Dendritic cell treated with granulocyte-macrophage colony-stimulating factor and Interleukin-4, amounts not matched to agents 40 ng/mL and 50 ng/mL, for 4 days (primary cell): ENCODE measurements at regions not wholly inside any gene's neighbourhood (a gene's known extent, or its start where the extent isn't known, plus 50 kb on each side); places are given as distances from the start of the nearest gene placed in this dataset.

ENCODE experiments used
- H3K27ac Mint-ChIP-seq: one replicate; pipeline ENCODE4 v1.8.0; 2022; ENCODE audit warnings: mild to moderate bottlenecking, mixed read lengths
- H3K27me3 Mint-ChIP-seq: one replicate; pipeline ENCODE4 v1.8.0; 2022; ENCODE audit warnings: mild to moderate bottlenecking, mixed read lengths
- H3K36me3 Mint-ChIP-seq: one replicate; pipeline ENCODE4 v1.8.0; 2022; ENCODE audit warnings: low read depth, mixed read lengths
- H3K4me1 Mint-ChIP-seq: one replicate; pipeline ENCODE4 v1.8.0; 2022; ENCODE audit warnings: low read depth, mixed read lengths
- H3K4me3 Mint-ChIP-seq: one replicate; pipeline ENCODE4 v1.8.0; 2022; ENCODE audit warnings: mild to moderate bottlenecking, moderate library complexity, mixed read lengths
- H3K9me3 Mint-ChIP-seq: one replicate; pipeline ENCODE4 v1.8.0; 2022; ENCODE audit warnings: mixed read lengths
- intact Hi-C: fragments of 100-400 bp; cut with micrococcal nuclease; formaldehyde crosslinking; loops from one replicate; pipeline ENCODE4 v1.15.0; 2022

DNA sequence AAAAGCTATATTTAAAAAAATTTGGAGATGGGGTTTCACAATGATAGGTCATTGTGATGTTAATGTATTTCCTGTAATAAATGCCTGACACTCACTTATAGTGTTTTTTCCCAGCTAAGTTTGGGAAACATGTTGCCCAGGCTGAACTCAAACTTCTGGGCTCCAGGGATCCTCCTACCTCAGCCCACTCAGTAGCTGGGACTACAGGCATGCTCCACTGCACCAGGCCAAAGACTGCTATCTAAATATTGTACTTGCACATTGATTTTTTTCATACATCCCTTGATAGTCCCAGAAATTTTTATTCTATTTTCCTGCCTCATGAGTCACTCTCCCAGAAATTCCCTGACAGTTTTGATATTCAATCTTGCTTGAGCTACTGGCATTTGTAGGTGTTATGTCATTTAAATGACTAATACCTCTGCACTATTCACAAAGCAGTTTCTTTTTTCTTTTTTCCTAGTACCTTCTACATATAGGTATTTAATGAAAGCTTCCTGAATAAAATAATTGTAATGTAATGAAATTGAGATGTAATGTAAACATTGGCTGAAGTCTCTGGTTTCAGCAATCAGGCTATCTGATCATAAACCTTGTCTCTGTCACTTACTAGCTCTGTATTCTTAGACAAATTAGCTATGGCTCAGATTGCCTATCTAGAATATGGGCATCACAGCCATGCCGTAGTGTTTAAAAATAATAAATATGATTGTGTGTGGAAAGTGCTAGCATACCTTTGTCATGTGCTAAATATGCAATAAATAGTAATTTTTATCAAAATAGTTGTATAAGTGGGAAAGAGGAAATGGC, 1973.0 kb upstream of the AGA start:
- H3K9me3 Mint-ChIP-seq: peaks cover 10% of the 10 kb centered on the region

DNA sequence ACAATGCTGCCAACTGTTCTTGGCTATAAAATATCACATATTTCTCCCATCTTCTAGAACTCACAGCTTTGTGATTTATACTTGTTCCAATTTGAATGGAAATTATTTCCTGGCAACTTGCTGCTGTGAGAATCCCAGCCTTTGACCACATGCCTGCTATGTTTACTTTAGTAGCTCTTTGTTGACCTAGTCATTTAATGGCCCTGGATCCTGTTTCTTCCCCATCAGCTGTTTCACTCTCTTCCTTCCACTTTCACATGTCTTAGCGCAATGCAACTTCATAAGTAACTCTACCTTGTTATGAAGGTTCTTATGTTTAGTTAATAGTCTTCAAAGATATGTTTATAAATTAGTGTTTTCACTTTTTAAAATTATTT, 1973.6 kb upstream of the AGA start:
- Mint-ChIP-seq H3K4me1 (no peaks in the 10 kb centered on the region), H3K9me3 (peaks cover 10% of the 10 kb centered on the region), H3K4me3 (no peak overlapping the region), H3K27ac (no peak overlapping the region), H3K36me3 (no peaks in the 10 kb centered on the region), H3K27me3 (no peaks in the 10 kb centered on the region)
- intact Hi-C loops: no loop called here

More for the DNA sequence above, 1973.0 kb upstream of the AGA start:
- Mint-ChIP-seq H3K36me3 (no peaks in the 10 kb centered on the region), H3K27me3 (no peaks in the 10 kb centered on the region), H3K27ac (no peak overlapping the region), H3K4me1 (no peaks in the 10 kb centered on the region), H3K4me3 (no peak overlapping the region)
- intact Hi-C loops: no loop called here

DNA sequence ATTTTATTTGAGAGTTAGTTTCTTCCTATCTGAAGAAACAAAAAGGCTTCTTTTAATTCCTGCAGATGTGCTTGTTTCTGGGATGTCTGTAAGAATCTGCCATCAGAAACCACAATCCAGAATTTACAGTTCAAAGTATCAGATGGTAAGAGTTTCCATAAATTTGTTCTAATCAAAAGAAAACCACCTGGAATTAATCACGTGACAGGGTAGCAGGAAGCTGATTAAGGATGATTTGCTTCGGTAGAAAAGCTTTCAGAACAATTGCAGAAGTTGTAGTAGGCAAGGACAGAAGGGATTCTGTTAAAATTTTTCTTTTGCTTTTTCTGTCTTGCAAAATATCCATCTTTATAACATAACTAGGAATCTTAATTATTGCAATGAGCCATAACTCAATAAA, 1975.1 kb upstream of the AGA start:
- Mint-ChIP-seq H3K4me1 (no peaks in the 10 kb centered on the region), H3K4me3 (no peak overlapping the region), H3K36me3 (no peaks in the 10 kb centered on the region)

GRCh38 chr4:179437962-179438361, 1995.7 kb upstream of the AGA start:
- intact Hi-C loops: no loop called here
- H3K9me3 Mint-ChIP-seq: peaks cover 11% of the 10 kb centered on the region
- H3K4me3 Mint-ChIP-seq: no peak overlapping the region
- H3K27ac Mint-ChIP-seq: no peak overlapping the region
- no peaks in the 10 kb centered on the region for H3K36me3 Mint-ChIP-seq
- H3K4me1 Mint-ChIP-seq: no peaks in the 10 kb centered on the region
- H3K27me3 Mint-ChIP-seq: no peaks in the 10 kb centered on the region

More for the DNA sequence above, 1975.1 kb upstream of the AGA start:
- intact Hi-C loops: no loop called here
- no peak overlapping the region for H3K27ac Mint-ChIP-seq
- H3K9me3 Mint-ChIP-seq: peaks cover 10% of the 10 kb centered on the region
- no peaks in the 10 kb centered on the region for H3K27me3 Mint-ChIP-seq

- intact Hi-C loops: no loop called here
- Mint-ChIP-seq H3K9me3 (peaks cover 17% of the 10 kb centered on the region), H3K27ac (no peak overlapping the region), H3K27me3 (no peaks in the 10 kb centered on the region), H3K4me1 (no peaks in the 10 kb centered on the region), H3K36me3 (no peaks in the 10 kb centered on the region), H3K4me3 (no peak overlapping the region)
These were observed 1999.4 kb upstream of the AGA start for GRCh38 chr4:179441596-179441995.

- H3K27me3 Mint-ChIP-seq: no peaks in the 10 kb centered on the region
- H3K4me3 Mint-ChIP-seq: no peak overlapping the region
- H3K36me3 Mint-ChIP-seq: no peaks in the 10 kb centered on the region
- no peaks in the 10 kb centered on the region for H3K4me1 Mint-ChIP-seq
- H3K9me3 Mint-ChIP-seq: peaks cover 18% of the 10 kb centered on the region
- H3K27ac Mint-ChIP-seq: no peak overlapping the region
- intact Hi-C loops: no loop called here
These were observed 2005.1 kb upstream of the AGA start for GRCh38 chr4:179447308-179447707.

DNA sequence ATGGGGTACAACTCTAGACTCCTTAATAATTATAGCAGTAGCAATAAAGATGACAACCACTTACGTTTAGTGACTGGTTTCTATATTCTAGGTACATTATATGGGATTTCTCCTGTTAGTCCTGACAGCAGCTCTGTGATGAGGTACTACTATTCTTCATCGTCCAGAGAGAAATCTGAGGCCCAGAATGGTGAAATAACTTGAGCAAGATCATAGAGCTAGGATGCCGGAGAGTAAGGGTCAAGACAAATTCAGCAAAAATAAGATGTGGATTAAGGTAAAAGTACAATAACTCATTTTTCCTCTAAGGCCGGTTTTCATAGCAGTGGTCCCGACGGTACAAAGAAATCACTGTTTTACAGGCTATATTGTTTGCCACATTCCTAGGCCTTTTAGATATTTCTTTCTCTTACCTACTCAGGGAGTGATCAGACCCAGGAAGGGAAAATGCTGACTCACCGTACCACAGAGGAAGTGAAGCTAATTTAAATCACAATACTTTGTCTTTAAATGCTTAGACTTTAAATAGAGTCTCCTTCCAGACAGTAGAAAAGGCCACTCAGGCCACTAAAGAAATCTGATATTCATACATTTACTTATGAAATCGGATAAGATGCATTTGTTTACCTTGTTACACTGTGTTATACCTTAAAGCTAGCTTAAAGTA, 2023.0 kb upstream of the AGA start:
- intact Hi-C loops: no loop called here
- H3K27ac Mint-ChIP-seq: no peak overlapping the region

DNA sequence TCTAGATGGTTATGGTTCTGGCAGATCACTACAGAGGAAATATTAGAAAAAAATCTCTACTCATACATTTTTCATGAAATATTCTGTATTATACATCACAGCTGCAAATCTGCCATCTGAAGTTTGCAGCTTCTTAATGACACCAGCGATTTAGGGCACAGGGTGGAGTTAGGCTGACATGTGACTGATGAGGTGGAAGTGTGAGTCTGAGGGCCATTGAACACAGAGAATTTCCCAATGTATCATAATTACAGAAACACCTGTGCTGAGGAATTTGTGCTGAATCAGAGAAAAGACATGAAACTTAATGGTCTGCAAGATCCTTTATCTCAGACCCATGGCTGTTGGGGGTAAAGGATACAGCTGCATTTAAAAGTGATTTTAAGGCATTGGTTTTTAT, 2025.6 kb upstream of the AGA start:
- Mint-ChIP-seq H3K4me1 (no peaks in the 10 kb centered on the region), H3K27me3 (no peaks in the 10 kb centered on the region), H3K4me3 (no peak overlapping the region), H3K9me3 (peaks cover 16% of the 10 kb centered on the region), H3K27ac (no peak overlapping the region), H3K36me3 (no peaks in the 10 kb centered on the region)
- intact Hi-C loops: no loop called here

More for the DNA sequence above, 2023.0 kb upstream of the AGA start:
- no peak overlapping the region for H3K4me3 Mint-ChIP-seq
- H3K27me3 Mint-ChIP-seq: no peaks in the 10 kb centered on the region
- peaks cover 7% of the 10 kb centered on the region for H3K9me3 Mint-ChIP-seq
- H3K36me3 Mint-ChIP-seq: no peaks in the 10 kb centered on the region
- H3K4me1 Mint-ChIP-seq: no peaks in the 10 kb centered on the region

DNA sequence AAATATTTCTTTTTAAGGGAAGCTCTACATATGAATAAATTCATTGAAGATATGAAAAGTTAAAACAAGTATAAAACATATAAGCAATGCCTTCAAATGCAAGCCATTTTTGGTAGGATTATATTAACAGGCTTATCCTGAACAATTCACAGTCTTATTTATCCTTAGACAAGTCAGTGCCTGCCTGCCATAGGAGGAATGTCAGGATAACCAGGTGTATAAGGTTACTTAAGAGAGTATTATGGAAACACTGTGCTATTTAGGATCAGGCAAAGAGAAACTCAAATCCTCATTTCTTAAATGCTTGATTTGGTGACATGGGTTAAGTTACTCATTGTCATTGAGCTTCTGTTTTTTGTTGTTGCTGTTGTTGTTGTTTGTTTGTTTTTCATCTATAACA, 2029.9 kb upstream of the AGA start:
- intact Hi-C loops: no loop called here
- H3K27me3 Mint-ChIP-seq: no peaks in the 10 kb centered on the region
- no peaks in the 10 kb centered on the region for H3K4me1 Mint-ChIP-seq

DNA sequence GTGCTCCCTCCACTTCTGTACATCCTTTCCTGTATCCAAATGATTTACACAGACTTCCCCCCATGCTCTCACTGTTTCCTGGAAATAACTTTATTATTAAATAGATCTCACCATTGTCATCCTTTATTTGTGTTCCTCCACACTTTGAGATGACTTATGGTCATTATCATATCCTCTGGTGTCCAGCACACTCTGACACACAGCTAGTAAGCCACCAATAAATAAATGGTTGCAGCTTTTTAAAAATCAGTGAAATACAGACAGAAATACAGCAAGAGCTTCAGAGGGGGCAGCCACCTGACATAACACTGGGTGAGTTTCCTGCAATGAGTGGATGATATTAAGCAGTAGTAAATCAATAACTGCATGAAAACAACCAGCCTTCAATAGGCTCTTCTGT, 2036.4 kb upstream of the AGA start:
- H3K4me1 Mint-ChIP-seq: no peaks in the 10 kb centered on the region
- peaks cover 32% of the 10 kb centered on the region for H3K9me3 Mint-ChIP-seq
- H3K27ac Mint-ChIP-seq: no peak overlapping the region
- no peaks in the 10 kb centered on the region for H3K36me3 Mint-ChIP-seq
- intact Hi-C loops: no loop called here
- H3K27me3 Mint-ChIP-seq: no peaks in the 10 kb centered on the region
- H3K4me3 Mint-ChIP-seq: no peak overlapping the region

More for the DNA sequence above, 2029.9 kb upstream of the AGA start:
- no peaks in the 10 kb centered on the region for H3K36me3 Mint-ChIP-seq
- H3K4me3 Mint-ChIP-seq: no peak overlapping the region
- no peak overlapping the region for H3K27ac Mint-ChIP-seq
- H3K9me3 Mint-ChIP-seq: peaks cover 23% of the 10 kb centered on the region

GRCh38 chr4:179485781-179486180, 2043.5 kb upstream of the AGA start:
- no peaks in the 10 kb centered on the region for H3K36me3 Mint-ChIP-seq
- no peaks in the 10 kb centered on the region for H3K4me1 Mint-ChIP-seq
- intact Hi-C loops: no loop called here
- H3K27ac Mint-ChIP-seq: no peak overlapping the region
- no peak overlapping the region for H3K4me3 Mint-ChIP-seq
- peaks cover 42% of the 10 kb centered on the region for H3K9me3 Mint-ChIP-seq
- H3K27me3 Mint-ChIP-seq: no peaks in the 10 kb centered on the region

- no peak overlapping the region for H3K27ac Mint-ChIP-seq
- intact Hi-C loops: no loop called here
- H3K36me3 Mint-ChIP-seq: no peaks in the 10 kb centered on the region
- peaks cover 38% of the 10 kb centered on the region for H3K9me3 Mint-ChIP-seq
- no peaks in the 10 kb centered on the region for H3K27me3 Mint-ChIP-seq
- H3K4me3 Mint-ChIP-seq: no peak overlapping the region
- H3K4me1 Mint-ChIP-seq: no peaks in the 10 kb centered on the region
These were observed 2044.5 kb upstream of the AGA start for GRCh38 chr4:179486570-179487335.

GRCh38 chr4:179492260-179493080, 2050.2 kb upstream of the AGA start:
- Mint-ChIP-seq H3K9me3 (peaks cover 52% of the 10 kb centered on the region), H3K27ac (no peak overlapping the region), H3K4me1 (no peaks in the 10 kb centered on the region), H3K36me3 (no peaks in the 10 kb centered on the region), H3K4me3 (no peak overlapping the region), H3K27me3 (no peaks in the 10 kb centered on the region)
- intact Hi-C loops: no loop called here
